H9 (cell line): ENCODE measurements at regions not wholly inside any gene's neighbourhood (a gene's known extent, or its start where the extent isn't known, plus 50 kb on each side); places are given as distances from the start of the nearest gene placed in this dataset.

ENCODE experiments used
- DNase-seq: peaks from one replicate; pipeline ENCODE4 v3.0.0-alpha.2; 2017
- H2AFZ ChIP-seq: one replicate; pipeline ENCODE4 v1.6.1; 2013; ENCODE audit warnings: mild to moderate bottlenecking, low read length, control low read depth, moderate library complexity
- H2AK5ac ChIP-seq: 2 replicates; pipeline ENCODE4 v1.6.1; 2013; ENCODE audit warnings: low read length, control low read depth, mixed read lengths; ENCODE audit not compliant: insufficient read length
- H2BK120ac ChIP-seq: one replicate; pipeline ENCODE4 v1.6.1; 2013; ENCODE audit warnings: low read depth, mild to moderate bottlenecking, low read length, control low read depth, inconsistent platforms; ENCODE audit not compliant: poor library complexity, severe bottlenecking
- H2BK12ac ChIP-seq: 2 replicates; pipeline ENCODE4 v1.6.1; 2013; ENCODE audit warnings: low read length, control low read depth, mixed read lengths, low read depth; ENCODE audit not compliant: insufficient read length
- H2BK15ac ChIP-seq: 2 replicates; pipeline ENCODE4 v1.6.1; 2013; ENCODE audit warnings: low read depth, low read length, control low read depth
- H2BK20ac ChIP-seq: one replicate; pipeline ENCODE4 v1.6.1; 2013; ENCODE audit warnings: low read depth, mild to moderate bottlenecking, low read length, control low read depth, inconsistent platforms; ENCODE audit not compliant: poor library complexity, severe bottlenecking
- H2BK5ac ChIP-seq: 2 replicates; pipeline ENCODE4 v1.6.1; 2013; ENCODE audit warnings: low read length, control low read depth, mixed read lengths; ENCODE audit not compliant: insufficient read length
- H3K14ac ChIP-seq: 2 replicates; pipeline ENCODE4 v1.6.1; 2013; ENCODE audit warnings: low read length, control low read depth; ENCODE audit not compliant: insufficient read depth
- H3K18ac ChIP-seq: 2 replicates; pipeline ENCODE4 v1.6.1; 2013; ENCODE audit warnings: low read depth, mild to moderate bottlenecking, mixed read lengths, low read length, control low read depth; ENCODE audit not compliant: insufficient read length
- H3K23ac ChIP-seq: 2 replicates; pipeline ENCODE4 v1.6.1; 2013; ENCODE audit warnings: low read length, control low read depth, mixed read lengths, low read depth; ENCODE audit not compliant: insufficient read length
- H3K23me2 ChIP-seq: 2 replicates; pipeline ENCODE4 v1.6.1; 2013; ENCODE audit warnings: low read depth, mild to moderate bottlenecking, mixed read lengths, low read length, control low read depth; ENCODE audit not compliant: insufficient read length, poor library complexity, severe bottlenecking
- H3K27ac ChIP-seq: 2 replicates; pipeline ENCODE4 v1.5.1; 2013; ENCODE audit warnings: low read length, control low read depth, mixed read lengths, low read depth; ENCODE audit not compliant: insufficient read length
- H3K27me3 ChIP-seq: 2 replicates; pipeline ENCODE4 v1.6.1; 2013; ENCODE audit warnings: low read length, control low read depth, inconsistent platforms; ENCODE audit not compliant: insufficient read depth
- H3K4ac ChIP-seq: 2 replicates; pipeline ENCODE4 v1.6.1; 2013; ENCODE audit warnings: low read depth, mild to moderate bottlenecking, control low read depth, inconsistent platforms, low read length, moderate library complexity
- H3K4me1 ChIP-seq: 2 replicates; pipeline ENCODE4 v1.6.1; 2013; ENCODE audit warnings: low read length, control low read depth, inconsistent platforms; ENCODE audit not compliant: insufficient read depth
- H3K4me2 ChIP-seq: 2 replicates; pipeline ENCODE4 v1.6.1; 2013; ENCODE audit warnings: low read length, control low read depth, mixed read lengths; ENCODE audit not compliant: insufficient read length, insufficient read depth
- H3K56ac ChIP-seq: 2 replicates; pipeline ENCODE4 v1.6.1; 2013; ENCODE audit warnings: low read depth, mild to moderate bottlenecking, mixed read lengths, low read length, control low read depth; ENCODE audit not compliant: insufficient read length
- H3K79me1 ChIP-seq: 2 replicates; pipeline ENCODE4 v1.6.1; 2013; ENCODE audit warnings: low read depth, mild to moderate bottlenecking, moderate library complexity, low read length, control low read depth, inconsistent platforms; ENCODE audit not compliant: insufficient read depth, poor library complexity, severe bottlenecking
- H3K79me2 ChIP-seq: 2 replicates; pipeline ENCODE4 v1.6.1; 2013; ENCODE audit warnings: low read length, control low read depth, inconsistent platforms; ENCODE audit not compliant: insufficient read depth
- H3K9ac ChIP-seq: 2 replicates; pipeline ENCODE4 v1.6.1; 2013; ENCODE audit warnings: low read length, control low read depth, mixed read lengths; ENCODE audit not compliant: insufficient read length; ENCODE audit errors: extremely low read depth
- H3K9me3 ChIP-seq: one replicate; pipeline ENCODE4 v1.6.1; 2013; ENCODE audit warnings: low read depth, low read length, inconsistent platforms; ENCODE audit not compliant: control insufficient read depth
- H3T11ph ChIP-seq: one replicate; pipeline ENCODE4 v1.6.1; 2013; ENCODE audit warnings: mild to moderate bottlenecking, low read length, control low read depth, inconsistent platforms
- H4K20me1 ChIP-seq: one replicate; pipeline ENCODE4 v1.6.1; 2013; ENCODE audit not compliant: control insufficient read depth, insufficient read length, insufficient read depth
- H4K5ac ChIP-seq: 2 replicates; pipeline ENCODE4 v1.6.1; 2013; ENCODE audit warnings: low read depth, mild to moderate bottlenecking, mixed read lengths, low read length, control low read depth; ENCODE audit not compliant: insufficient read length
- H4K8ac ChIP-seq: replicated peaks from 2 replicates; pipeline ENCODE4 v1.6.1; 2013; ENCODE audit warnings: low read length, control low read depth, mixed read lengths, low read depth; ENCODE audit not compliant: insufficient read length
- H4K91ac ChIP-seq: 2 replicates; pipeline ENCODE4 v1.6.1; 2013; ENCODE audit warnings: low read depth, mild to moderate bottlenecking, moderate library complexity, mixed read lengths, low read length, control low read depth; ENCODE audit not compliant: insufficient read length
- H3K27ac Mint-ChIP-seq, 3 experiments: 2 replicates in 2 of 3; 3 replicates in 1 of 3; pipeline ENCODE4 v1.8.0; 2020 to 2021; ENCODE audit warnings: mixed read lengths in 3 of 3, mild to moderate bottlenecking in 1 of 3, moderate library complexity in 1 of 3
- H3K27me3 Mint-ChIP-seq: 2 replicates; pipeline ENCODE4 v1.8.0; 2021; ENCODE audit warnings: low read depth, mild to moderate bottlenecking, moderate library complexity, mixed read lengths
- H3K36me3 Mint-ChIP-seq, 3 experiments: 2 replicates in 2 of 3; 3 replicates in 1 of 3; pipeline ENCODE4 v1.8.0; 2020 to 2021; ENCODE audit warnings: low read depth in 3 of 3, mixed read lengths in 3 of 3; ENCODE audit not compliant: insufficient read depth in 1 of 3
- H3K4me1 Mint-ChIP-seq, 2 experiments: 2 replicates each; pipeline ENCODE4 v1.8.0; 2020; ENCODE audit warnings: mixed read lengths in 2 of 2
- H3K4me3 Mint-ChIP-seq, 2 experiments: 2 replicates in 1 of 2; 3 replicates in 1 of 2; pipeline ENCODE4 v1.8.0; 2020 to 2021; ENCODE audit warnings: mild to moderate bottlenecking in 2 of 2, mixed read lengths in 2 of 2, moderate library complexity in 1 of 2
- H3K9me3 Mint-ChIP-seq, 2 experiments: 2 replicates in 1 of 2; 3 replicates in 1 of 2; pipeline ENCODE4 v1.8.0; 2020; ENCODE audit warnings: mild to moderate bottlenecking in 2 of 2, mixed read lengths in 2 of 2, moderate library complexity in 1 of 2
- WGBS: extraction: QIAGEN DNeasy Blood & Tissue Kit; methylation state at CpG from one replicate; pipeline ENCODE4 v1.1.7; 2013; ENCODE audit warnings: missing lambda C conversion rate, low lambda C conversion rate, mixed read lengths; ENCODE audit not compliant: insufficient read length; ENCODE audit errors: extremely low coverage; 5-methylcytosine and 5-hydroxymethylcytosine counted together
- TF ChIP-seq, protein P1 (sequence below): fragments of 200-600 bp; sonication (generic); conservative IDR thresholded peaks from 3 replicates; pipeline ENCODE4 v1.8.0; 2021; ENCODE audit warnings: antibody characterized with exemption, mild to moderate bottlenecking

DNA sequence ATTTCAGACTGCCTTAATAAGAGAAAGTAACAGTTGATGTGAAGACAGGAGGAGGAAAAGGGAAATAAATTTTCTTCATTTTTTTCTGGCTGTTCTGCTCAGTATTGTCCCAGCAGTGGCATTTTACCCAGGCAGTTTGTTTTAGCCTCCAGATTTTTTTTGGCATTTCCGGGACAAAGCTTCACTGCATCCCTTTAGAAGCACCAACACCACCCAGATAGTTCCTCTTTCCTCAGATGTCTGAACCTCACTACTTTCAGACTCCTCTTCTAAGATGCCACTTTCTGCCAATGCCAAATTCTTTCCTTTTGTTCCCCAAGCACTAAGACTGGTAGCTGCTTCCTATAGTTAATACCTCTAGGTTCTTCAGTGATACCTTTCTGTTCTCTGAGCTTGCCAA is 480.1 kb upstream of the SLC10A2 start:
- H3K9ac ChIP-seq: no peak overlapping the region
- H4K8ac ChIP-seq: no peak overlapping the region
- H3K27me3 Mint-ChIP-seq: no peaks in the 10 kb centered on the region
- H3K4me1 ChIP-seq: no peaks in the 10 kb centered on the region
- H2BK12ac ChIP-seq: no peak overlapping the region
- H2BK5ac ChIP-seq: no peak overlapping the region
- H3K23me2 ChIP-seq: no peaks in the 10 kb centered on the region
- no peak overlapping the region for H3K14ac ChIP-seq
- no peaks in the 10 kb centered on the region for H3K79me2 ChIP-seq
- H3K27ac ChIP-seq: no peak overlapping the region
- no peaks in the 10 kb centered on the region for H3K79me1 ChIP-seq
- no peak overlapping the region for H3K27ac Mint-ChIP-seq
- H3K9me3 Mint-ChIP-seq: peaks cover 34 to 36% of the 10 kb centered on the region in 2 experiments
- TF ChIP-seq, protein P1, sequence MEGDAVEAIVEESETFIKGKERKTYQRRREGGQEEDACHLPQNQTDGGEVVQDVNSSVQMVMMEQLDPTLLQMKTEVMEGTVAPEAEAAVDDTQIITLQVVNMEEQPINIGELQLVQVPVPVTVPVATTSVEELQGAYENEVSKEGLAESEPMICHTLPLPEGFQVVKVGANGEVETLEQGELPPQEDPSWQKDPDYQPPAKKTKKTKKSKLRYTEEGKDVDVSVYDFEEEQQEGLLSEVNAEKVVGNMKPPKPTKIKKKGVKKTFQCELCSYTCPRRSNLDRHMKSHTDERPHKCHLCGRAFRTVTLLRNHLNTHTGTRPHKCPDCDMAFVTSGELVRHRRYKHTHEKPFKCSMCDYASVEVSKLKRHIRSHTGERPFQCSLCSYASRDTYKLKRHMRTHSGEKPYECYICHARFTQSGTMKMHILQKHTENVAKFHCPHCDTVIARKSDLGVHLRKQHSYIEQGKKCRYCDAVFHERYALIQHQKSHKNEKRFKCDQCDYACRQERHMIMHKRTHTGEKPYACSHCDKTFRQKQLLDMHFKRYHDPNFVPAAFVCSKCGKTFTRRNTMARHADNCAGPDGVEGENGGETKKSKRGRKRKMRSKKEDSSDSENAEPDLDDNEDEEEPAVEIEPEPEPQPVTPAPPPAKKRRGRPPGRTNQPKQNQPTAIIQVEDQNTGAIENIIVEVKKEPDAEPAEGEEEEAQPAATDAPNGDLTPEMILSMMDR: no peak
- H3K18ac ChIP-seq: no peak overlapping the region
- H2BK20ac ChIP-seq: no peak overlapping the region
- H4K91ac ChIP-seq: no peak overlapping the region
- no peaks in the 10 kb centered on the region for H4K20me1 ChIP-seq
- H2BK120ac ChIP-seq: no peak overlapping the region
- no peak overlapping the region for H3T11ph ChIP-seq
- no peak overlapping the region for H2BK15ac ChIP-seq
- DNase-seq: no peak
- WGBS: no CpG with 5 or more reads among the region's 1 CpG
- no peaks in the 10 kb centered on the region for H3K9me3 ChIP-seq
- H3K4me1 Mint-ChIP-seq: no peaks in the 10 kb centered on the region
- no peak overlapping the region for H3K23ac ChIP-seq
- H2AK5ac ChIP-seq: no peak overlapping the region
- H3K4me2 ChIP-seq: no peak overlapping the region
- peaks cover 13 to 28% (median 14%) of the 10 kb centered on the region in 3 experiments for H3K36me3 Mint-ChIP-seq
- H3K27me3 ChIP-seq: no peaks in the 10 kb centered on the region
- H4K5ac ChIP-seq: no peak overlapping the region
- H2AFZ ChIP-seq: no peak overlapping the region
- no peak overlapping the region for H3K4me3 Mint-ChIP-seq
- no peak overlapping the region for H3K4ac ChIP-seq
- H3K56ac ChIP-seq: no peak overlapping the region
